SIG-M5 treated with dmso at 0.1 percent for 504 hours (cell line): ENCODE measurements at regions not wholly inside any gene's neighbourhood (a gene's known extent, or its start where the extent isn't known, plus 50 kb on each side); places are given as distances from the start of the nearest gene placed in this dataset.
"Not testable (repeated sequence)": the region's sequence is repeated elsewhere in the genome, so short reads cannot be mapped to it uniquely, and the experiment has no call there.

ENCODE experiments used
- DNase-seq: peaks from one replicate; lab custom pipeline; 2025; ENCODE audit not compliant: unreplicated experiment; lab: John Stamatoyannopoulos, UW

GRCh38 chr4:152200511-152201333 lies 335.2 kb downstream of the FBXW7 start:
- DNase-seq: no peak

- DNase-seq: no peak
Measured at GRCh38 chr4:152197211-152197610, 338.7 kb downstream of the FBXW7 start.

- no peak for DNase-seq
Measured at GRCh38 chr4:152195888-152196287, 340.0 kb downstream of the FBXW7 start.

- no peak for DNase-seq
Measured at GRCh38 chr4:152193059-152193458, 342.8 kb downstream of the FBXW7 start.

GRCh38 chr4:152190907-152191306 lies 345.0 kb downstream of the FBXW7 start:
- DNase-seq: no peak

- DNase-seq: no peak
Measured at GRCh38 chr4:152189451-152190179, 346.3 kb downstream of the FBXW7 start.

- no peak for DNase-seq
Measured at GRCh38 chr4:152188801-152189200, 347.1 kb downstream of the FBXW7 start.

GRCh38 chr4:152187693-152188092 lies 348.2 kb downstream of the FBXW7 start:
- no peak for DNase-seq

- peak; percentile 21 for DNase-seq
Measured at GRCh38 chr4:152185786-152186550, 349.9 kb downstream of the FBXW7 start.

GRCh38 chr4:152181150-152181549 lies 354.7 kb downstream of the FBXW7 start:
- DNase-seq: no peak

GRCh38 chr4:152180369-152180768 lies 355.5 kb downstream of the FBXW7 start:
- no peak for DNase-seq

- not testable (repeated sequence) for DNase-seq
Measured at GRCh38 chr4:152177538-152177937, 358.4 kb downstream of the FBXW7 start.

GRCh38 chr4:152176627-152177214 lies 359.2 kb downstream of the FBXW7 start:
- no peak for DNase-seq

GRCh38 chr4:152175586-152175985 lies 360.3 kb downstream of the FBXW7 start:
- no peak for DNase-seq

- no peak for DNase-seq
Measured at GRCh38 chr4:152172146-152172545, 363.7 kb downstream of the FBXW7 start.

- DNase-seq: no peak
Measured at GRCh38 chr4:152171556-152171955, 364.3 kb downstream of the FBXW7 start.

GRCh38 chr4:152169683-152170082 lies 366.2 kb downstream of the FBXW7 start:
- DNase-seq: no peak

GRCh38 chr4:152168987-152169616 lies 366.8 kb downstream of the FBXW7 start:
- no peak for DNase-seq

GRCh38 chr4:152166567-152166966 lies 369.3 kb downstream of the FBXW7 start:
- DNase-seq: peak; percentile 2

- DNase-seq: no peak
Measured at GRCh38 chr4:152165846-152166245, 370.0 kb downstream of the FBXW7 start.

- DNase-seq: no peak
Measured at GRCh38 chr4:152165146-152165545, 370.7 kb downstream of the FBXW7 start.
